Body of pancreas (tissue), 4 donors: ENCODE measurements at regions not wholly inside any gene's neighbourhood (a gene's known extent, or its start where the extent isn't known, plus 50 kb on each side); places are given as distances from the start of the nearest gene placed in this dataset.

Experiments used
- ATAC-seq: fragments of 150-250 bp; one replicate; pipeline ENCODE4 v1.9.1; 2016
- DNase-seq, 4 donors: peaks; one replicate each; pipeline ENCODE4 v3.0.0-alpha.2; 2019
- H3K27ac ChIP-seq, 4 donors: fragments of 200-600 bp; sonication (generic); 1 replicate in 3 of 4; 2 replicates in 1 of 4; pipeline versions ENCODE4 v1.5.1 to v1.6.1; 2016 to 2019; ENCODE audit warnings: mild to moderate bottlenecking in 1 of 4, mixed read lengths in 1 of 4, moderate library complexity in 1 of 4
- H3K27me3 ChIP-seq, 2 donors: fragments of 200-600 bp; sonication (generic); one replicate each; pipeline ENCODE4 v1.6.0; 2016; ENCODE audit warnings: mild to moderate bottlenecking in 1 of 2
- H3K36me3 ChIP-seq, 2 donors: fragments of 200-600 bp; sonication (generic); replicated peaks in 1 of 2; 2 replicates each; pipeline ENCODE4 v1.5.1; 2016; ENCODE audit warnings: low read depth in 2 of 2; ENCODE audit not compliant: insufficient read depth in 1 of 2
- H3K4me1 ChIP-seq: fragments of 200-600 bp; sonication (generic); one replicate; pipeline ENCODE4 v1.6.0; 2016
- H3K4me3 ChIP-seq, 2 donors: fragments of 200-600 bp; sonication (generic); 1 replicate in 1 of 2; 2 replicates in 1 of 2; pipeline ENCODE4 v1.5.1; 2016 to 2019
- H3K9me3 ChIP-seq, 3 donors: fragments of 200-600 bp; sonication (generic); 1 replicate in 2 of 3; 2 replicates in 1 of 3; pipeline ENCODE4 v1.5.1; 2016
- POLR2A ChIP-seq, 3 donors: fragments of 450-650 bp; IDR thresholded peaks; one replicate each; pipeline ENCODE4 v1.6.1; 2016; ENCODE audit warnings: antibody characterized with exemption in 3 of 3, mild to moderate bottlenecking in 2 of 3
- WGBS, 2 donors: methylation state at CpG; one replicate each; pipeline ENCODE4 v1.1.5; 2017; 5-methylcytosine and 5-hydroxymethylcytosine counted together
- intact Hi-C: fragments of 100-400 bp; cut with DNase I; formaldehyde crosslinking; loops from one replicate; pipeline ENCODE4 v1.15.1; 2023
- TF ChIP-seq, protein P1 (sequence below), 7 experiments: fragments of 450-650 bp in 4 of 7; fragments of 200-600 bp in 3 of 7; sonication (generic) in 3 of 7; IDR thresholded peaks; one replicate each; pipeline ENCODE4 v1.5.1; 2016 to 2019; ENCODE audit warnings: antibody characterized with exemption in 7 of 7

GRCh38 chrX:6372981-6373380 lies 144.3 kb upstream of the NLGN4X start:
- Histone ChIP-seq H3K27ac (no peak overlapping the region), H3K9me3 (no peaks in the 10 kb centered on the region), H3K4me1 (no peaks in the 10 kb centered on the region), H3K27me3 (no peaks in the 10 kb centered on the region), H3K4me3 (no peak overlapping the region), H3K36me3 (no peaks in the 10 kb centered on the region)
- ATAC-seq (no peak), DNase-seq (no peak)
- TF ChIP-seq, protein P1, sequence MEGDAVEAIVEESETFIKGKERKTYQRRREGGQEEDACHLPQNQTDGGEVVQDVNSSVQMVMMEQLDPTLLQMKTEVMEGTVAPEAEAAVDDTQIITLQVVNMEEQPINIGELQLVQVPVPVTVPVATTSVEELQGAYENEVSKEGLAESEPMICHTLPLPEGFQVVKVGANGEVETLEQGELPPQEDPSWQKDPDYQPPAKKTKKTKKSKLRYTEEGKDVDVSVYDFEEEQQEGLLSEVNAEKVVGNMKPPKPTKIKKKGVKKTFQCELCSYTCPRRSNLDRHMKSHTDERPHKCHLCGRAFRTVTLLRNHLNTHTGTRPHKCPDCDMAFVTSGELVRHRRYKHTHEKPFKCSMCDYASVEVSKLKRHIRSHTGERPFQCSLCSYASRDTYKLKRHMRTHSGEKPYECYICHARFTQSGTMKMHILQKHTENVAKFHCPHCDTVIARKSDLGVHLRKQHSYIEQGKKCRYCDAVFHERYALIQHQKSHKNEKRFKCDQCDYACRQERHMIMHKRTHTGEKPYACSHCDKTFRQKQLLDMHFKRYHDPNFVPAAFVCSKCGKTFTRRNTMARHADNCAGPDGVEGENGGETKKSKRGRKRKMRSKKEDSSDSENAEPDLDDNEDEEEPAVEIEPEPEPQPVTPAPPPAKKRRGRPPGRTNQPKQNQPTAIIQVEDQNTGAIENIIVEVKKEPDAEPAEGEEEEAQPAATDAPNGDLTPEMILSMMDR (IDR thresholded peaks at IDR 0.05) = no peak
- TF ChIP-seq POLR2A (IDR thresholded peaks at IDR 0.05) = no peak
- intact Hi-C loops = no loop called here
- WGBS, 2 donors = 71 to 89% methylated on average over 1 of the region's 1 CpG

GRCh38 chrX:6371353-6371752 lies 142.7 kb upstream of the NLGN4X start:
- H3K27me3 ChIP-seq = no peaks in the 10 kb centered on the region
- TF ChIP-seq, protein P1 (IDR thresholded peaks at IDR 0.05) = no peak
- no peak for TF ChIP-seq POLR2A (IDR thresholded peaks at IDR 0.05)
- no peak overlapping the region for H3K27ac ChIP-seq
- no peak for DNase-seq
- ATAC-seq = no peak
- no peaks in the 10 kb centered on the region for H3K9me3 ChIP-seq
- no peaks in the 10 kb centered on the region for H3K36me3 ChIP-seq
- WGBS, 2 donors = 83% methylated on average over 3 of the region's 3 CpGs; no CpG with 5 or more reads in 1 of the 2 donors
- H3K4me1 ChIP-seq = no peaks in the 10 kb centered on the region
- H3K4me3 ChIP-seq = no peak overlapping the region
- intact Hi-C loops = no loop called here

- Histone ChIP-seq H3K9me3 (no peaks in the 10 kb centered on the region), H3K27ac (no peak overlapping the region), H3K36me3 (no peaks in the 10 kb centered on the region), H3K4me3 (no peak overlapping the region), H3K27me3 (no peaks in the 10 kb centered on the region), H3K4me1 (no peaks in the 10 kb centered on the region)
- TF ChIP-seq, protein P1 (IDR thresholded peaks at IDR 0.05) = no peak
- no peak for TF ChIP-seq POLR2A (IDR thresholded peaks at IDR 0.05)
- ATAC-seq (no peak), DNase-seq (no peak)
- intact Hi-C loops = no loop called here
- 23 to 39% methylated on average over 4 of the region's 4 CpGs for WGBS, 2 donors
Observed at GRCh38 chrX:6363188-6363587, 134.5 kb upstream of the NLGN4X start.

DNA sequence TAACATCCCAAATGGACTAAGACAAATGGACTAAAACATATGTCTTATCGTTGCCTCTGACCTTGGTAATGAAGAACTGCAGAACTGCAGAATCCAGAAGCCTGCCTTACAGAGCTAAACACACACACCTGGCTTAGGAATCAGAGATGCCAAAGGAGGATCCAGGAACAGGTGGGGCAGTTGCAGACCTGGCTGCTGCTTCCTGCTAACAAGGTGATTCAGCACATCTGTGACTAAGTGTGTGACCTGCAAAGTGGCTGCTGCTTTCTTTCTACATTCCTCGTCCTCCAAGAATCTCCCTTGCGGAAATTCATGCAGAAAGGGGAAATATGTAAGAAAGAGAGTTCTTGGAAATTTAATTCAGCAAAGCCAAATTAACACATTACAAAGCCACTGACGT lies 96.8 kb upstream of the NLGN4X start:
- DNase-seq (no peak), ATAC-seq (no peak)
- no peaks in the 10 kb centered on the region for H3K27me3 ChIP-seq
- intact Hi-C loops = no loop called here
- WGBS, 2 donors = 55% methylated on average over 4 of the region's 4 CpGs
- TF ChIP-seq POLR2A (IDR thresholded peaks at IDR 0.05) = no peak
- TF ChIP-seq, protein P1 (IDR thresholded peaks at IDR 0.05) = no peak
- H3K36me3 ChIP-seq = no peaks in the 10 kb centered on the region
- H3K9me3 ChIP-seq = no peaks in the 10 kb centered on the region
- no peaks in the 10 kb centered on the region for H3K4me1 ChIP-seq
- H3K4me3 ChIP-seq = no peak overlapping the region
- no peak overlapping the region for H3K27ac ChIP-seq

DNA sequence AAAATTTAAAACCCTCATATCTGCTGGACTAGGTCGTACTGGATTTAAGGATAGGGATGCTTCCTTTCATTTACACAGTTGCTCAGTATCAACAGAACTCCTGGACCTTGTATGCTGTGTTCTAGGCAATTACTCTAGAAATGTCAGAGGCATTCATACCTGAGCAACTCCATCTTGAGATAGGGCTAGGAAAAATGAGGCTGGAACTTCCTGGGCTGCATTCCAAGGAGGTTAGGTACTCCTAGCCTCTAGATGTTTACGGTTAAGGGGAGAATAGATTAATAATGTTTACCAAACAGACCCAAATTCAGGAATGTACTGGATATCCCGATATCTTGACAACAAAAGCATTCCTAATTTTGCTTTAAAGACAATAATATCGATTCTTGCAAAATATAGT lies 84.7 kb upstream of the NLGN4X start:
- H3K9me3 ChIP-seq = no peaks in the 10 kb centered on the region
- no peak overlapping the region for H3K27ac ChIP-seq
- WGBS, 2 donors = 24 to 46% methylated on average over 4 of the region's 4 CpGs
- DNase-seq (no peak), ATAC-seq (no peak)
- no peaks in the 10 kb centered on the region for H3K4me1 ChIP-seq
- H3K27me3 ChIP-seq = no peaks in the 10 kb centered on the region
- no peak overlapping the region for H3K4me3 ChIP-seq
- intact Hi-C loops = no loop called here
- no peaks in the 10 kb centered on the region for H3K36me3 ChIP-seq
- TF ChIP-seq, protein P1 (IDR thresholded peaks at IDR 0.05) = no peak
- TF ChIP-seq POLR2A (IDR thresholded peaks at IDR 0.05) = no peak
